Neural progenitor cell (in vitro differentiated cells): ENCODE measurements at regions not wholly inside any gene's neighbourhood (a gene's known extent, or its start where the extent isn't known, plus 50 kb on each side); places are given as distances from the start of the nearest gene placed in this dataset.

Experiments
- DNase-seq: peaks from one replicate; pipeline ENCODE4 v3.0.0-alpha.2; 2016; ENCODE audit warnings: low spot score
- H2AFZ ChIP-seq: fragments of 200-600 bp; sonication (generic); replicated peaks from 2 replicates; pipeline ENCODE4 v1.6.1; 2016; ENCODE audit warnings: antibody characterized with exemption
- H3F3A ChIP-seq: fragments of 200-600 bp; sonication (generic); 2 replicates; pipeline ENCODE4 v1.6.1; 2016; ENCODE audit warnings: antibody characterized with exemption, low read depth
- H3K27ac ChIP-seq: fragments of 200-600 bp; sonication (generic); 2 replicates; pipeline ENCODE4 v1.5.1; 2016; ENCODE audit warnings: mild to moderate bottlenecking
- H3K27me3 ChIP-seq: fragments of 200-600 bp; sonication (generic); 2 replicates; pipeline ENCODE4 v1.6.1; 2016; ENCODE audit warnings: mild to moderate bottlenecking, moderate library complexity
- H3K36me3 ChIP-seq: fragments of 200-600 bp; sonication (generic); 2 replicates; pipeline ENCODE4 v1.5.1; 2016
- H3K4me1 ChIP-seq: fragments of 200-600 bp; sonication (generic); 2 replicates; pipeline ENCODE4 v1.6.1; 2016; ENCODE audit warnings: mixed run types
- H3K4me2 ChIP-seq: fragments of 200-600 bp; sonication (generic); 2 replicates; pipeline ENCODE4 v1.6.1; 2016
- H3K4me3 ChIP-seq: fragments of 200-600 bp; sonication (generic); 2 replicates; pipeline ENCODE4 v1.5.1; 2016
- H3K79me2 ChIP-seq: fragments of 200-600 bp; sonication (generic); 2 replicates; pipeline ENCODE4 v1.6.1; 2016; ENCODE audit warnings: low read depth
- H3K9ac ChIP-seq: fragments of 200-600 bp; sonication (generic); 2 replicates; pipeline ENCODE4 v1.6.1; 2016
- H3K9me3 ChIP-seq: fragments of 200-600 bp; sonication (generic); 2 replicates; pipeline ENCODE4 v1.5.1; 2016; ENCODE audit warnings: low read depth
- H4K20me1 ChIP-seq: fragments of 200-600 bp; sonication (generic); 2 replicates; pipeline ENCODE4 v1.6.1; 2016; ENCODE audit warnings: low read depth
- H3K27ac Mint-ChIP-seq: 3 replicates; pipeline ENCODE4 v1.8.0; 2021; ENCODE audit warnings: mixed read lengths
- H3K27me3 Mint-ChIP-seq: 2 replicates; pipeline ENCODE4 v1.8.0; 2022; ENCODE audit warnings: low read depth, mild to moderate bottlenecking, inconsistent platforms, moderate library complexity, mixed read lengths; ENCODE audit not compliant: insufficient read depth
- H3K36me3 Mint-ChIP-seq: 3 replicates; pipeline ENCODE4 v1.8.0; 2021; ENCODE audit warnings: mixed read lengths
- H3K4me1 Mint-ChIP-seq: 3 replicates; pipeline ENCODE4 v1.8.0; 2021; ENCODE audit warnings: mixed read lengths
- H3K4me3 Mint-ChIP-seq: 3 replicates; pipeline ENCODE4 v1.8.0; 2021; ENCODE audit warnings: mild to moderate bottlenecking, moderate library complexity, mixed read lengths
- H3K9me3 Mint-ChIP-seq: 3 replicates; pipeline ENCODE4 v1.8.0; 2020; ENCODE audit warnings: mixed read lengths
- EZH2 ChIP-seq: fragments of 200-600 bp; sonication (generic); IDR thresholded peaks from 2 replicates; pipeline ENCODE4 v1.6.1; 2017; ENCODE audit warnings: antibody characterized with exemption, mild to moderate bottlenecking, moderate library complexity
- EZH2phosphoT487 ChIP-seq: fragments of 200-600 bp; sonication (generic); IDR thresholded peaks from 2 replicates; pipeline ENCODE4 v1.6.1; 2017; ENCODE audit warnings: antibody characterized with exemption
- TF ChIP-seq, protein P1 (sequence below): fragments of 200-600 bp; sonication (generic); IDR thresholded peaks from 2 replicates; pipeline ENCODE4 v1.5.1; 2017; ENCODE audit warnings: antibody characterized with exemption, mild to moderate bottlenecking

GRCh38 chr12:47012552-47012951 lies 66.9 kb upstream of the PCED1B start:
- no peak overlapping the region for H3K4me3 Mint-ChIP-seq
- H3K4me1 Mint-ChIP-seq = no peaks in the 10 kb centered on the region
- Histone ChIP-seq H3K27me3 (no peaks in the 10 kb centered on the region), H3K79me2 (no peaks in the 10 kb centered on the region), H3K4me1 (no peaks in the 10 kb centered on the region), H3K4me3 (no peak overlapping the region), H3K27ac (no peak overlapping the region), H3K9ac (no peak overlapping the region), H3K4me2 (no peak overlapping the region), H3K9me3 (no peaks in the 10 kb centered on the region), H4K20me1 (no peaks in the 10 kb centered on the region), H3K36me3 (no peaks in the 10 kb centered on the region), H2AFZ (no peak overlapping the region), H3F3A (no peaks in the 10 kb centered on the region)
- H3K27me3 Mint-ChIP-seq = no peaks in the 10 kb centered on the region
- DNase-seq = no peak
- TF ChIP-seq EZH2phosphoT487 (no peak), EZH2 (no peak)
- TF ChIP-seq, protein P1, sequence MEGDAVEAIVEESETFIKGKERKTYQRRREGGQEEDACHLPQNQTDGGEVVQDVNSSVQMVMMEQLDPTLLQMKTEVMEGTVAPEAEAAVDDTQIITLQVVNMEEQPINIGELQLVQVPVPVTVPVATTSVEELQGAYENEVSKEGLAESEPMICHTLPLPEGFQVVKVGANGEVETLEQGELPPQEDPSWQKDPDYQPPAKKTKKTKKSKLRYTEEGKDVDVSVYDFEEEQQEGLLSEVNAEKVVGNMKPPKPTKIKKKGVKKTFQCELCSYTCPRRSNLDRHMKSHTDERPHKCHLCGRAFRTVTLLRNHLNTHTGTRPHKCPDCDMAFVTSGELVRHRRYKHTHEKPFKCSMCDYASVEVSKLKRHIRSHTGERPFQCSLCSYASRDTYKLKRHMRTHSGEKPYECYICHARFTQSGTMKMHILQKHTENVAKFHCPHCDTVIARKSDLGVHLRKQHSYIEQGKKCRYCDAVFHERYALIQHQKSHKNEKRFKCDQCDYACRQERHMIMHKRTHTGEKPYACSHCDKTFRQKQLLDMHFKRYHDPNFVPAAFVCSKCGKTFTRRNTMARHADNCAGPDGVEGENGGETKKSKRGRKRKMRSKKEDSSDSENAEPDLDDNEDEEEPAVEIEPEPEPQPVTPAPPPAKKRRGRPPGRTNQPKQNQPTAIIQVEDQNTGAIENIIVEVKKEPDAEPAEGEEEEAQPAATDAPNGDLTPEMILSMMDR = no peak
- no peak overlapping the region for H3K27ac Mint-ChIP-seq
- H3K36me3 Mint-ChIP-seq = no peaks in the 10 kb centered on the region
- H3K9me3 Mint-ChIP-seq = no peaks in the 10 kb centered on the region

DNA sequence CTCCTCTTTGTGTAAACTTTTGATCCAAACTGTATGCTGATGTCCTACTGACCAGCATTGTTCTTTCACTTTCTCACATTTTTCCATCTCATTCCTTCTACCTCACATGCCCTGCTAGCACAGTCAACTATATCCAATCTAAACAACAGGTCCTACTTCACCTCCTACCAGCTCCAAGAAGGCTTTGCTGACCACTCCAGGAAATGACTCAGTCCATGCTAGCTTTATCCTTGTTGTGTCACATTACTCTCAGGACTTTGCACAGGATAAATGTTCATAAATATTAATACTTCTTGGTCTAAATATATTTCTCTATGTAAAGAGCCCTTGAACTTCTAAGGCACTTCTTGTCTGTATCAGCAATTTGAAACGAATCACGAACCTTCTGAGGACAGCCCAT lies 64.9 kb upstream of the PCED1B start:
- no peaks in the 10 kb centered on the region for H3K9me3 Mint-ChIP-seq
- Histone ChIP-seq H2AFZ (no peak overlapping the region), H3K27ac (no peak overlapping the region), H3K36me3 (no peaks in the 10 kb centered on the region), H3K4me1 (no peaks in the 10 kb centered on the region), H4K20me1 (no peaks in the 10 kb centered on the region), H3F3A (no peaks in the 10 kb centered on the region), H3K4me3 (no peak overlapping the region), H3K27me3 (no peaks in the 10 kb centered on the region), H3K4me2 (no peak overlapping the region), H3K9ac (no peak overlapping the region), H3K79me2 (no peaks in the 10 kb centered on the region), H3K9me3 (no peaks in the 10 kb centered on the region)
- no peaks in the 10 kb centered on the region for H3K27me3 Mint-ChIP-seq
- H3K4me3 Mint-ChIP-seq = no peak overlapping the region
- no peak for TF ChIP-seq EZH2
- no peak for TF ChIP-seq EZH2phosphoT487
- TF ChIP-seq, protein P1 = no peak
- no peaks in the 10 kb centered on the region for H3K4me1 Mint-ChIP-seq
- no peak for DNase-seq
- no peaks in the 10 kb centered on the region for H3K36me3 Mint-ChIP-seq
- H3K27ac Mint-ChIP-seq = no peak overlapping the region

GRCh38 chr12:47015381-47015780 lies 64.0 kb upstream of the PCED1B start:
- Mint-ChIP-seq H3K27ac (no peak overlapping the region), H3K27me3 (peaks cover 2% of the 10 kb centered on the region), H3K4me1 (no peaks in the 10 kb centered on the region), H3K4me3 (no peak overlapping the region), H3K9me3 (no peaks in the 10 kb centered on the region), H3K36me3 (no peaks in the 10 kb centered on the region)
- H3K9ac ChIP-seq = no peak overlapping the region
- H3K27me3 ChIP-seq = no peaks in the 10 kb centered on the region
- no peaks in the 10 kb centered on the region for H3K79me2 ChIP-seq
- H3F3A ChIP-seq = no peaks in the 10 kb centered on the region
- H2AFZ ChIP-seq = no peak overlapping the region
- no peaks in the 10 kb centered on the region for H3K36me3 ChIP-seq
- no peaks in the 10 kb centered on the region for H3K9me3 ChIP-seq
- TF ChIP-seq, protein P1 = no peak
- TF ChIP-seq EZH2 (no peak), EZH2phosphoT487 (no peak)
- no peaks in the 10 kb centered on the region for H4K20me1 ChIP-seq
- no peak overlapping the region for H3K4me3 ChIP-seq
- no peak overlapping the region for H3K27ac ChIP-seq
- no peak overlapping the region for H3K4me2 ChIP-seq
- H3K4me1 ChIP-seq = no peaks in the 10 kb centered on the region
- DNase-seq = no peak
